H9 (cell line): ENCODE measurements at regions not wholly inside any gene's neighbourhood (a gene's known extent, or its start where the extent isn't known, plus 50 kb on each side); places are given as distances from the start of the nearest gene placed in this dataset.

Source experiments
- DNase-seq: peaks from one replicate; pipeline ENCODE4 v3.0.0-alpha.2; 2017
- H2AFZ ChIP-seq: one replicate; pipeline ENCODE4 v1.6.1; 2013; ENCODE audit warnings: mild to moderate bottlenecking, low read length, control low read depth, moderate library complexity
- H2AK5ac ChIP-seq: 2 replicates; pipeline ENCODE4 v1.6.1; 2013; ENCODE audit warnings: low read length, control low read depth, mixed read lengths; ENCODE audit not compliant: insufficient read length
- H2BK120ac ChIP-seq: one replicate; pipeline ENCODE4 v1.6.1; 2013; ENCODE audit warnings: low read depth, mild to moderate bottlenecking, low read length, control low read depth, inconsistent platforms; ENCODE audit not compliant: poor library complexity, severe bottlenecking
- H2BK12ac ChIP-seq: 2 replicates; pipeline ENCODE4 v1.6.1; 2013; ENCODE audit warnings: low read length, control low read depth, mixed read lengths, low read depth; ENCODE audit not compliant: insufficient read length
- H2BK15ac ChIP-seq: 2 replicates; pipeline ENCODE4 v1.6.1; 2013; ENCODE audit warnings: low read depth, low read length, control low read depth
- H2BK20ac ChIP-seq: one replicate; pipeline ENCODE4 v1.6.1; 2013; ENCODE audit warnings: low read depth, mild to moderate bottlenecking, low read length, control low read depth, inconsistent platforms; ENCODE audit not compliant: poor library complexity, severe bottlenecking
- H2BK5ac ChIP-seq: 2 replicates; pipeline ENCODE4 v1.6.1; 2013; ENCODE audit warnings: low read length, control low read depth, mixed read lengths; ENCODE audit not compliant: insufficient read length
- H3K14ac ChIP-seq: 2 replicates; pipeline ENCODE4 v1.6.1; 2013; ENCODE audit warnings: low read length, control low read depth; ENCODE audit not compliant: insufficient read depth
- H3K18ac ChIP-seq: 2 replicates; pipeline ENCODE4 v1.6.1; 2013; ENCODE audit warnings: low read depth, mild to moderate bottlenecking, mixed read lengths, low read length, control low read depth; ENCODE audit not compliant: insufficient read length
- H3K23ac ChIP-seq: 2 replicates; pipeline ENCODE4 v1.6.1; 2013; ENCODE audit warnings: low read length, control low read depth, mixed read lengths, low read depth; ENCODE audit not compliant: insufficient read length
- H3K23me2 ChIP-seq: 2 replicates; pipeline ENCODE4 v1.6.1; 2013; ENCODE audit warnings: low read depth, mild to moderate bottlenecking, mixed read lengths, low read length, control low read depth; ENCODE audit not compliant: insufficient read length, poor library complexity, severe bottlenecking
- H3K27ac ChIP-seq: 2 replicates; pipeline ENCODE4 v1.5.1; 2013; ENCODE audit warnings: low read length, control low read depth, mixed read lengths, low read depth; ENCODE audit not compliant: insufficient read length
- H3K27me3 ChIP-seq: 2 replicates; pipeline ENCODE4 v1.6.1; 2013; ENCODE audit warnings: low read length, control low read depth, inconsistent platforms; ENCODE audit not compliant: insufficient read depth
- H3K4ac ChIP-seq: 2 replicates; pipeline ENCODE4 v1.6.1; 2013; ENCODE audit warnings: low read depth, mild to moderate bottlenecking, control low read depth, inconsistent platforms, low read length, moderate library complexity
- H3K4me1 ChIP-seq: 2 replicates; pipeline ENCODE4 v1.6.1; 2013; ENCODE audit warnings: low read length, control low read depth, inconsistent platforms; ENCODE audit not compliant: insufficient read depth
- H3K4me2 ChIP-seq: 2 replicates; pipeline ENCODE4 v1.6.1; 2013; ENCODE audit warnings: low read length, control low read depth, mixed read lengths; ENCODE audit not compliant: insufficient read length, insufficient read depth
- H3K56ac ChIP-seq: 2 replicates; pipeline ENCODE4 v1.6.1; 2013; ENCODE audit warnings: low read depth, mild to moderate bottlenecking, mixed read lengths, low read length, control low read depth; ENCODE audit not compliant: insufficient read length
- H3K79me1 ChIP-seq: 2 replicates; pipeline ENCODE4 v1.6.1; 2013; ENCODE audit warnings: low read depth, mild to moderate bottlenecking, moderate library complexity, low read length, control low read depth, inconsistent platforms; ENCODE audit not compliant: insufficient read depth, poor library complexity, severe bottlenecking
- H3K79me2 ChIP-seq: 2 replicates; pipeline ENCODE4 v1.6.1; 2013; ENCODE audit warnings: low read length, control low read depth, inconsistent platforms; ENCODE audit not compliant: insufficient read depth
- H3K9ac ChIP-seq: 2 replicates; pipeline ENCODE4 v1.6.1; 2013; ENCODE audit warnings: low read length, control low read depth, mixed read lengths; ENCODE audit not compliant: insufficient read length; ENCODE audit errors: extremely low read depth
- H3K9me3 ChIP-seq: one replicate; pipeline ENCODE4 v1.6.1; 2013; ENCODE audit warnings: low read depth, low read length, inconsistent platforms; ENCODE audit not compliant: control insufficient read depth
- H3T11ph ChIP-seq: one replicate; pipeline ENCODE4 v1.6.1; 2013; ENCODE audit warnings: mild to moderate bottlenecking, low read length, control low read depth, inconsistent platforms
- H4K20me1 ChIP-seq: one replicate; pipeline ENCODE4 v1.6.1; 2013; ENCODE audit not compliant: control insufficient read depth, insufficient read length, insufficient read depth
- H4K5ac ChIP-seq: 2 replicates; pipeline ENCODE4 v1.6.1; 2013; ENCODE audit warnings: low read depth, mild to moderate bottlenecking, mixed read lengths, low read length, control low read depth; ENCODE audit not compliant: insufficient read length
- H4K8ac ChIP-seq: replicated peaks from 2 replicates; pipeline ENCODE4 v1.6.1; 2013; ENCODE audit warnings: low read length, control low read depth, mixed read lengths, low read depth; ENCODE audit not compliant: insufficient read length
- H4K91ac ChIP-seq: 2 replicates; pipeline ENCODE4 v1.6.1; 2013; ENCODE audit warnings: low read depth, mild to moderate bottlenecking, moderate library complexity, mixed read lengths, low read length, control low read depth; ENCODE audit not compliant: insufficient read length
- H3K27ac Mint-ChIP-seq, 3 experiments: 2 replicates in 2 of 3; 3 replicates in 1 of 3; pipeline ENCODE4 v1.8.0; 2020 to 2021; ENCODE audit warnings: mixed read lengths in 3 of 3, mild to moderate bottlenecking in 1 of 3, moderate library complexity in 1 of 3
- H3K27me3 Mint-ChIP-seq: 2 replicates; pipeline ENCODE4 v1.8.0; 2021; ENCODE audit warnings: low read depth, mild to moderate bottlenecking, moderate library complexity, mixed read lengths
- H3K36me3 Mint-ChIP-seq, 3 experiments: 2 replicates in 2 of 3; 3 replicates in 1 of 3; pipeline ENCODE4 v1.8.0; 2020 to 2021; ENCODE audit warnings: low read depth in 3 of 3, mixed read lengths in 3 of 3; ENCODE audit not compliant: insufficient read depth in 1 of 3
- H3K4me1 Mint-ChIP-seq, 2 experiments: 2 replicates each; pipeline ENCODE4 v1.8.0; 2020; ENCODE audit warnings: mixed read lengths in 2 of 2
- H3K4me3 Mint-ChIP-seq, 2 experiments: 2 replicates in 1 of 2; 3 replicates in 1 of 2; pipeline ENCODE4 v1.8.0; 2020 to 2021; ENCODE audit warnings: mild to moderate bottlenecking in 2 of 2, mixed read lengths in 2 of 2, moderate library complexity in 1 of 2
- H3K9me3 Mint-ChIP-seq, 2 experiments: 2 replicates in 1 of 2; 3 replicates in 1 of 2; pipeline ENCODE4 v1.8.0; 2020; ENCODE audit warnings: mild to moderate bottlenecking in 2 of 2, mixed read lengths in 2 of 2, moderate library complexity in 1 of 2
- CTCF ChIP-seq: fragments of 200-600 bp; sonication (generic); conservative IDR thresholded peaks from 3 replicates; pipeline ENCODE4 v1.8.0; 2021; ENCODE audit warnings: antibody characterized with exemption, mild to moderate bottlenecking
- WGBS: extraction: QIAGEN DNeasy Blood & Tissue Kit; methylation state at CpG from one replicate; pipeline ENCODE4 v1.1.7; 2013; ENCODE audit warnings: missing lambda C conversion rate, low lambda C conversion rate, mixed read lengths; ENCODE audit not compliant: insufficient read length; ENCODE audit errors: extremely low coverage; 5-methylcytosine and 5-hydroxymethylcytosine counted together

GRCh38 chr20:60116128-60116909, 158.1 kb downstream of the CDH26 start:
- no peaks in the 10 kb centered on the region; the same call in 1 of the 2 replicates for H3K4me1 ChIP-seq
- no peak overlapping the region for H2BK120ac ChIP-seq
- no peak overlapping the region for H2BK15ac ChIP-seq
- WGBS = no CpG with 5 or more reads among the region's 18 CpGs
- no peak overlapping the region for H3K4me3 Mint-ChIP-seq
- no peak overlapping the region for H2BK12ac ChIP-seq
- no peak overlapping the region for H3K4ac ChIP-seq
- no peak overlapping the region for H2BK5ac ChIP-seq
- H3K23me2 ChIP-seq = no peaks in the 10 kb centered on the region
- no peak overlapping the region for H2AFZ ChIP-seq
- no peaks in the 10 kb centered on the region; the same call in 1 of the 2 replicates for H3K27me3 ChIP-seq
- no peak overlapping the region for H2BK20ac ChIP-seq
- H3K9me3 ChIP-seq = no peaks in the 10 kb centered on the region
- no peak overlapping the region for H3K23ac ChIP-seq
- no peaks in the 10 kb centered on the region for H3K79me1 ChIP-seq
- no peak overlapping the region for H3K4me2 ChIP-seq
- peaks cover 71% of the 10 kb centered on the region for H3K27me3 Mint-ChIP-seq
- TF ChIP-seq CTCF = no peak
- no peak overlapping the region for H3K27ac Mint-ChIP-seq
- no peak overlapping the region for H3K14ac ChIP-seq
- H3K18ac ChIP-seq = no peak overlapping the region
- no peak overlapping the region for H3K27ac ChIP-seq
- H3T11ph ChIP-seq = no peak overlapping the region
- no peak overlapping the region for H4K8ac ChIP-seq
- no peak overlapping the region for H4K91ac ChIP-seq
- H2AK5ac ChIP-seq = no peak overlapping the region
- no peak for DNase-seq
- H4K5ac ChIP-seq = no peak overlapping the region
- H3K36me3 Mint-ChIP-seq = no peaks in the 10 kb centered on the region
- no peak overlapping the region for H3K56ac ChIP-seq
- no peaks in the 10 kb centered on the region for H4K20me1 ChIP-seq
- H3K79me2 ChIP-seq = no peaks in the 10 kb centered on the region
- no peaks in the 10 kb centered on the region for H3K9me3 Mint-ChIP-seq
- no peaks in the 10 kb centered on the region for H3K4me1 Mint-ChIP-seq
- no peak overlapping the region for H3K9ac ChIP-seq
